ENCODE measurements at regions not wholly inside any gene's neighbourhood (a gene's known extent, or its start where the extent isn't known, plus 50 kb on each side); places are given as distances from the start of the nearest gene placed in this dataset.

- WGBS, 2 donors: 43 to 63% methylated on average over 3 of the region's 3 CpGs
- no peak for DNase-seq
Observed at GRCh38 chr1:63027176-63027575, 243.2 kb downstream of the ATG4C start.

GRCh38 chr1:63032171-63032570, 248.2 kb downstream of the ATG4C start:
- ATAC-seq (no peak), DNase-seq (no peak)
- Histone ChIP-seq H3K4me3 (no peak overlapping the region), H3K27ac (no peak overlapping the region), H3K27me3 (peaks cover 0 to 17% (median 0%) of the 10 kb centered on the region in 7 donors), H3K36me3 (no peaks in the 10 kb centered on the region), H3K4me1 (no peaks in the 10 kb centered on the region), H3K9me3 (peaks cover 0 to 7% (median 0%) of the 10 kb centered on the region in 11 donors)
- intact Hi-C loops (cut with DNase I): no loop called here
- no peak for TF ChIP-seq CTCF (IDR thresholded peaks at IDR 0.05)
- WGBS, 2 donors: 83 to 86% methylated on average over 4 of the region's 4 CpGs

More at GRCh38 chr1:63027176-63027575, 243.2 kb downstream of the ATG4C start:
- Histone ChIP-seq H3K36me3 (no peaks in the 10 kb centered on the region), H3K4me3 (no peak overlapping the region), H3K9me3 (peaks cover 0 to 7% (median 0%) of the 10 kb centered on the region in 11 donors), H3K27ac (no peak overlapping the region), H3K27me3 (peaks cover 0 to 17% (median 0%) of the 10 kb centered on the region in 7 donors), H3K4me1 (no peaks in the 10 kb centered on the region)
- no peak for TF ChIP-seq CTCF (IDR thresholded peaks at IDR 0.05)
- no peak for ATAC-seq
- intact Hi-C loops (cut with DNase I): no loop called here

- ATAC-seq: no peak
- no peak for DNase-seq
- no peak for TF ChIP-seq CTCF (IDR thresholded peaks at IDR 0.05)
- H3K27me3 ChIP-seq: peaks cover 0 to 17% (median 0%) of the 10 kb centered on the region in 7 donors
- intact Hi-C loops (cut with DNase I): no loop called here
- no peak overlapping the region for H3K27ac ChIP-seq
- WGBS, 2 donors: 69 to 79% methylated on average over 2 of the region's 2 CpGs
- H3K36me3 ChIP-seq: no peaks in the 10 kb centered on the region
- no peaks in the 10 kb centered on the region for H3K4me1 ChIP-seq
- peaks cover 0 to 7% (median 0%) of the 10 kb centered on the region in 11 donors for H3K9me3 ChIP-seq
- no peak overlapping the region for H3K4me3 ChIP-seq
Observed at GRCh38 chr1:63033211-63033610, 249.3 kb downstream of the ATG4C start.

- intact Hi-C loops (cut with DNase I): no loop called here
- no peak for TF ChIP-seq CTCF (IDR thresholded peaks at IDR 0.05)
- H3K9me3 ChIP-seq: peaks cover 0 to 7% (median 0%) of the 10 kb centered on the region in 11 donors
- DNase-seq: no peak
- H3K4me1 ChIP-seq: no peaks in the 10 kb centered on the region
- no peak overlapping the region for H3K4me3 ChIP-seq
- ATAC-seq: no peak
- no peaks in the 10 kb centered on the region for H3K36me3 ChIP-seq
- peaks cover 0 to 7% (median 0%) of the 10 kb centered on the region in 7 donors for H3K27me3 ChIP-seq
- no peak overlapping the region for H3K27ac ChIP-seq
Observed at GRCh38 chr1:63034256-63034655, 250.3 kb downstream of the ATG4C start.

All from heart right ventricle (tissue), 16 donors.